Upper lobe of left lung (tissue), 6 donors: ENCODE measurements at regions not wholly inside any gene's neighbourhood (a gene's known extent, or its start where the extent isn't known, plus 50 kb on each side); places are given as distances from the start of the nearest gene placed in this dataset.

Source experiments
- ATAC-seq, 2 donors: fragments of 200-7000 bp; cut with Tn5 transposase; one replicate each; pipeline ENCODE4 v1.9.1; 2022; ENCODE audit warnings: mild to moderate bottlenecking in 2 of 2, moderate library complexity in 2 of 2; ENCODE audit not compliant: low FRiP score in 2 of 2
- DNase-seq, 2 donors: peaks; one replicate each; pipeline ENCODE4 v3.0.0-alpha.2; 2019 to 2020
- H3K27ac ChIP-seq, 4 donors: fragments of 200-600 bp; sonication (generic); one replicate each; pipeline ENCODE4 v1.5.1; 2016 to 2019
- H3K27me3 ChIP-seq, 4 donors: fragments of 200-600 bp; sonication (generic); one replicate each; pipeline ENCODE4 v1.5.1; 2017 to 2019
- H3K36me3 ChIP-seq, 4 donors: fragments of 200-600 bp; sonication (generic); one replicate each; pipeline ENCODE4 v1.5.1; 2016 to 2019
- H3K4me1 ChIP-seq, 4 donors: fragments of 200-600 bp; sonication (generic); one replicate each; pipeline ENCODE4 v1.5.1; 2018 to 2019
- H3K4me3 ChIP-seq, 4 donors: fragments of 200-600 bp; sonication (generic); one replicate each; pipeline ENCODE4 v1.5.1; 2017 to 2019; ENCODE audit warnings: mild to moderate bottlenecking in 2 of 4, moderate library complexity in 1 of 4
- H3K9me3 ChIP-seq, 4 donors: fragments of 200-600 bp; sonication (generic); one replicate each; pipeline ENCODE4 v1.5.1; 2018 to 2019
- EP300 ChIP-seq, 4 donors: sonication (generic); formaldehyde crosslinking; IDR thresholded peaks; one replicate each; pipeline ENCODE4 v1.5.1; 2017; ENCODE audit warnings: antibody characterized with exemption in 4 of 4, control low read depth in 2 of 4
- POLR2A ChIP-seq, 4 donors: fragments of 450-650 bp; IDR thresholded peaks; one replicate each; pipeline ENCODE4 v1.5.1; 2016 to 2017; ENCODE audit warnings: antibody characterized with exemption in 4 of 4, mild to moderate bottlenecking in 2 of 4
- POLR2AphosphoS5 ChIP-seq, 2 donors: sonication (generic); formaldehyde crosslinking; IDR thresholded peaks; one replicate each; pipeline ENCODE4 v1.5.1; 2017; ENCODE audit warnings: antibody characterized with exemption in 2 of 2
- WGBS, 2 donors: methylation state at CpG; one replicate each; pipeline ENCODE4 v1.1.5; 2017 to 2018; 5-methylcytosine and 5-hydroxymethylcytosine counted together
- TF ChIP-seq, protein P1 (sequence below), 6 experiments: fragments of 450-650 bp in 4 of 6; fragments of 200-600 bp in 2 of 6; sonication (generic) in 2 of 6; IDR thresholded peaks; one replicate each; pipeline ENCODE4 v1.5.1; 2016 to 2019; ENCODE audit warnings: antibody characterized with exemption in 6 of 6
- donor health status: DM: no; HTN: no; CAD: no; lungs with moderate emphysema.
- donor health status: DM: no; HTN: yes; CAD: no; lungs with severe emphysema.

DNA sequence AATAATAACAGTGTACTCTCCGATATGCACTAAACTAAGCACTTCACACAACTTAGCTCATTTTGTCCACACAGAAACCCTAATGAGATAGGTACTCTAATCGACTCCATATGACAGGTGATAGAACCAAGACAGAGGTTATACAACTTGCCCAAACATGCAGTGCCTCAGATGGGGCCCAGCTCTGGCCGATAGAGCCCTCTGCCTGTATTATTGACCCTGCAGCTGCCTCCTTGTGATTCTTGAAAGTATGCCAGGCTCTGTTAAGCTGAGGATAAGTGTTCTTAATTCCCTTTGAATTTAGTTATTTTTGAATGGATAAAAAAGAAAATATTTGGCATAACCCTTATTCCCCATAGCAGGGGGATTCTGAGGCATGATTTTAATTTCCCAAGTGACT is 78.5 kb downstream of the HMHB1 start:
- Histone ChIP-seq H3K27me3 (no peaks in the 10 kb centered on the region), H3K27ac (no peak overlapping the region), H3K36me3 (no peaks in the 10 kb centered on the region), H3K4me1 (peaks cover 0 to 13% (median 0%) of the 10 kb centered on the region in 4 donors), H3K9me3 (no peaks in the 10 kb centered on the region), H3K4me3 (no peak overlapping the region)
- DNase-seq (no peak), ATAC-seq (no peak)
- WGBS, 2 donors = 50 to 71% methylated on average over 3 of the region's 3 CpGs
- TF ChIP-seq POLR2AphosphoS5 (IDR thresholded peaks at IDR 0.05) = no peak
- TF ChIP-seq POLR2A (IDR thresholded peaks at IDR 0.05) = no peak
- TF ChIP-seq, protein P1, sequence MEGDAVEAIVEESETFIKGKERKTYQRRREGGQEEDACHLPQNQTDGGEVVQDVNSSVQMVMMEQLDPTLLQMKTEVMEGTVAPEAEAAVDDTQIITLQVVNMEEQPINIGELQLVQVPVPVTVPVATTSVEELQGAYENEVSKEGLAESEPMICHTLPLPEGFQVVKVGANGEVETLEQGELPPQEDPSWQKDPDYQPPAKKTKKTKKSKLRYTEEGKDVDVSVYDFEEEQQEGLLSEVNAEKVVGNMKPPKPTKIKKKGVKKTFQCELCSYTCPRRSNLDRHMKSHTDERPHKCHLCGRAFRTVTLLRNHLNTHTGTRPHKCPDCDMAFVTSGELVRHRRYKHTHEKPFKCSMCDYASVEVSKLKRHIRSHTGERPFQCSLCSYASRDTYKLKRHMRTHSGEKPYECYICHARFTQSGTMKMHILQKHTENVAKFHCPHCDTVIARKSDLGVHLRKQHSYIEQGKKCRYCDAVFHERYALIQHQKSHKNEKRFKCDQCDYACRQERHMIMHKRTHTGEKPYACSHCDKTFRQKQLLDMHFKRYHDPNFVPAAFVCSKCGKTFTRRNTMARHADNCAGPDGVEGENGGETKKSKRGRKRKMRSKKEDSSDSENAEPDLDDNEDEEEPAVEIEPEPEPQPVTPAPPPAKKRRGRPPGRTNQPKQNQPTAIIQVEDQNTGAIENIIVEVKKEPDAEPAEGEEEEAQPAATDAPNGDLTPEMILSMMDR (IDR thresholded peaks at IDR 0.05) = no peak

DNA sequence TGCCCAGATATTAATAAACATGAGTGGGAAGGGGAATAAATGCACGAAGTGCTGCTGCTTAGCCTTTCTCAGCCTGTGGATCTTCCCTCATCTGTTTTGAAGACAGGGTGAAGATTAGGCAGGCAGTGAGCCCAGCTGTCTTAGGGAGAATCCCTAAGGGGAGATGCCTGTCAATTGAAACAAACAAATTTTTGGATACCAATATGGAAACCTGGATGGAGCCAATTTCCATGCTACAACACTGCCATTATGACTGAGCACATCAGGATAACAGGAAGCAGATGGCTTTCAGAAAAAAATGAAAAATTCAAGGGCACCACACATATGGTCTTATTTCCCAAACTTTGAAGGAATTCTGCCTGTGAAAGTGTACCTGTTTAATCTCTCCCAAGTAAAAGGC is 80.3 kb downstream of the HMHB1 start:
- Histone ChIP-seq H3K36me3 (no peaks in the 10 kb centered on the region), H3K9me3 (no peaks in the 10 kb centered on the region), H3K27me3 (no peaks in the 10 kb centered on the region), H3K4me1 (peaks cover 0 to 8% (median 0%) of the 10 kb centered on the region in 4 donors), H3K4me3 (no peak overlapping the region), H3K27ac (no peak overlapping the region)
- 75 to 86% methylated on average over 1 of the region's 1 CpG for WGBS, 2 donors
- DNase-seq = no peak
- ATAC-seq = no peak
- TF ChIP-seq POLR2A (IDR thresholded peaks at IDR 0.05) = no peak
- TF ChIP-seq, protein P1 (IDR thresholded peaks at IDR 0.05) = no peak
- TF ChIP-seq POLR2AphosphoS5 (IDR thresholded peaks at IDR 0.05) = no peak
- TF ChIP-seq EP300 (IDR thresholded peaks at IDR 0.05) = no peak

DNA sequence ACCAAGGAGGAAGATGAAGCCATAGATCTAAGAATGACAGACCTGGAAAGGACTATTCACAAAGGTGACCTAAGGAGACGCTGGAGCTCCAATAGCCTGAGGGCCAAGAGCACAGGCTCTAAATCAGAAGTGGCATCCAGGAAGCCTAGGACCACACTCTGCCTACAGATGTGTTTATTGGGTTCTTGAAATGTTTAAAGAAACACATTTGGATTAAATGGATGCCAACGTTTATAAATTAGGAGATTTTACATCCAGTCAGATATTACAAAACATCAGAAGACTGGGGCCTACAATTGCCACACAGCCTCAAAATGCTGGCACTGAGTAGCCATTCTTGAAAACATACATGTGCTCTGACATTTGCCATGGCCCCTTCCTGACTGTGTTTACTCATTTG is 80.9 kb downstream of the HMHB1 start:
- H3K4me1 ChIP-seq = peaks cover 0 to 2% (median 0%) of the 10 kb centered on the region in 4 donors
- ATAC-seq = no peak
- 69 to 83% methylated on average over 2 of the region's 2 CpGs for WGBS, 2 donors

DNA sequence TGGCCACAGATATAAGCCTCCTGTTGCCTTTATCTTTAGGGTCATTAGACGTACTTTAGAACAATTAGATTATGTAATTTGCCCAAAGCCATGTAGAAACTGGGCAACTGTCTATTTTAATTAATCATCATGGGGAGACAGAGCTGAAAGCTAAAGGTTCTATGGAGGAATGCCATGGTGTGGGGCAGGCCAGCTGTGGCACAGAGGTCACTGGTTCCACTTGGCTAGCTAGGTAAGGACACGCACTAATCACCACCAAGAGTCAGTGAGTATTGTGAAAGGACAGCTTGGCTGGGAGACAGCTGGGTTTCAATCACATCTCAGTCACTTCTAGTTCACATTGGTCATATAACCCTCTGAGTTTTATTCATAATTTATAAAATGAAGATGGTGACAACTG is 81.7 kb downstream of the HMHB1 start:
- ATAC-seq (no peak), DNase-seq (no peak)
- H3K4me3 ChIP-seq = no peak overlapping the region
- no peak overlapping the region for H3K27ac ChIP-seq
- no peaks in the 10 kb centered on the region for H3K4me1 ChIP-seq
- no peaks in the 10 kb centered on the region for H3K27me3 ChIP-seq
- H3K9me3 ChIP-seq = no peaks in the 10 kb centered on the region
- H3K36me3 ChIP-seq = no peaks in the 10 kb centered on the region
- 86 to 92% methylated on average over 2 of the region's 2 CpGs for WGBS, 2 donors
- TF ChIP-seq, protein P1 (IDR thresholded peaks at IDR 0.05) = no peak
- no peak for TF ChIP-seq POLR2AphosphoS5 (IDR thresholded peaks at IDR 0.05)
- TF ChIP-seq POLR2A (IDR thresholded peaks at IDR 0.05) = no peak
- TF ChIP-seq EP300 (IDR thresholded peaks at IDR 0.05) = no peak

More for the DNA sequence above, 80.9 kb downstream of the HMHB1 start:
- no peak for DNase-seq
- H3K4me3 ChIP-seq = no peak overlapping the region
- H3K9me3 ChIP-seq = no peaks in the 10 kb centered on the region
- H3K27ac ChIP-seq = no peak overlapping the region
- no peaks in the 10 kb centered on the region for H3K36me3 ChIP-seq
- no peaks in the 10 kb centered on the region for H3K27me3 ChIP-seq
- no peak for TF ChIP-seq POLR2AphosphoS5 (IDR thresholded peaks at IDR 0.05)
- TF ChIP-seq, protein P1 (IDR thresholded peaks at IDR 0.05) = no peak
- TF ChIP-seq POLR2A (IDR thresholded peaks at IDR 0.05) = no peak
- TF ChIP-seq EP300 (IDR thresholded peaks at IDR 0.05) = no peak

DNA sequence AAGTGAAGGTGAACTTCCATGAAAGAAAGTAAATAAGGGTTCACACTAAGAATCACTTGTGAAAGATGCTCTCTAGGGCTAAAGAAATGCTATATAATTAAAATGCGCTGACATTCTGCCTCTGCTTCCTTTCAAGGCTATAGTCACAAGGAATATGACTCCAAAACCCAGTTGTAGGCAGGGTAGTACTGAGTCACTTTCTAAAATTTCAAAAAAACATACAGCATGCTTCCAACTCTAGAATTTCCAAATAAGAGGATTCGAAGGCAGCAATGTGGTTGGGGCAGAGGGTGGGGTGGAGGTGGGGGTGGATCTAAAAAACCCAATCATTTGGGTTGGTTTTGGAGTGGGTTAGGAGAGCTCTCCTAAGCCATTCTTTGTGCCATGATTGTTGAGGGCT is 84.6 kb downstream of the HMHB1 start:
- no peak overlapping the region for H3K27ac ChIP-seq
- no peaks in the 10 kb centered on the region for H3K27me3 ChIP-seq
- no peaks in the 10 kb centered on the region for H3K36me3 ChIP-seq
- H3K9me3 ChIP-seq = no peaks in the 10 kb centered on the region
- DNase-seq = no peak
- ATAC-seq = no peak
- TF ChIP-seq POLR2A (IDR thresholded peaks at IDR 0.05) (no peak), EP300 (IDR thresholded peaks at IDR 0.05) (no peak), POLR2AphosphoS5 (IDR thresholded peaks at IDR 0.05) (no peak)
- TF ChIP-seq, protein P1 (IDR thresholded peaks at IDR 0.05) = no peak
- H3K4me1 ChIP-seq = no peaks in the 10 kb centered on the region
- WGBS, 2 donors = 89 to 95% methylated on average over 2 of the region's 2 CpGs
- H3K4me3 ChIP-seq = no peak overlapping the region
